ENCODE measurements at regions not wholly inside any gene's neighbourhood (a gene's known extent, or its start where the extent isn't known, plus 50 kb on each side); places are given as distances from the start of the nearest gene placed in this dataset.

DNA sequence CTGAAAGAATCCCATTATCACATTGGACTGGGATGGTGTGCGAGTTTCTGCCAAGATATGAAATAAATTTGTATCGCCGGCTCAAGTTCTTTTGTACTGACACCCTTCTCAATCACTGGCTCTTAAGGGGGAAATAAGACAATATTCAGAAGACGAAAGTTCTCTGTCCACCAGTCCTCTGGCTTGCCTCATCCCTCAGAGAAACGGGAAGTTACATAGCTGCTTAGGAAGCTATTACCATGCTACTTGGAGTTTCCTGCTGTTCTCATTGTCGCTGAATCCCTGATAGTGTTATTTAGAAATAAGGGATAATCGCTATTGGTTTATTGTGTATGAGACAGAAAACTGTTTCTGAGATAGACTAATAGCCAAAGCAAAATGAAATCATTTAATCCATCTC, 205.0 kb upstream of the ZNF521 start (continued):
- no peak for TF ChIP-seq STAT1 (IDR thresholded peaks at IDR 0.05; ENCODE audit: unreplicated experiment)

DNA sequence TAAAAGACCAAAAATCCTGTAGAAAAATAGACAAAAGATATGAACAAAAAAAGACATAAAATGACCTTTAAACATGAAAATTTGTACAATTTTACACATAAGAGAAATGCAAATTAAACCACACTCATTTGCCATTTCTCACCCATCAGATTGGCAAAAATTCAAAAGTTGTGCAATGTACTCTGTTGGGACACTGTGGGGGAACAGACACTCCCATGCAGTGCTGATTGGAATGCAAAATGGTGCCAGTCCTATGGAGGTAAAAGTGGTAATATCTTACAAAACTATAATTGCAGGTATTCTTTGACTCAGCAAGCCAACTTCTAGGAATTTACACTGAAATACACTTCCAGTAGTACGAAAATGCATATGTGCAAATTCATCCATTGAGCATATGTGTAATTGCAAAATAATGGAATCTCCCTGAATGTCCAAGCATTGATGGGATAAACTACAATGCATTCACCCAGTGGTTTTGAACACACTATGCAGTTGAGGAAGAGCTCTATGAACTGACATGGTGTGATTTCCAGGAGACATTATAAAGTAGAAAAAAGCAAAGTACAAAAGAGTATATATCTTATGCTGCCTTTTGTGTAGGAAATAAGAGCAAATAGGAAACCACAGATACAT, 201.8 kb upstream of the ZNF521 start:
- H3F3A ChIP-seq (replicated peaks; ENCODE audit: low read depth) = no peaks in the 10 kb centered on the region
- Mint-ChIP-seq H3K27me3 (ENCODE audit: insufficient read depth, low read depth, poor library complexity) (no peaks in the 10 kb centered on the region), H3K4me3 (no peak overlapping the region), H3K9me3 (peaks cover under 1% of the 10 kb centered on the region; the same call in 1 of the 3 replicates), H3K27ac (no peak overlapping the region), H3K36me3 (ENCODE audit: low read depth) (no peaks in the 10 kb centered on the region), H3K4me1 (0 out of 3 replicates have a peak, but pooled peaks cover 2% of the 10 kb centered on the region)
- no peak overlapping the region for H2AFZ ChIP-seq
- H3K4me2 ChIP-seq = no peak overlapping the region
- no peak overlapping the region for H3K4me3 ChIP-seq
- no peaks in the 10 kb centered on the region for H4K20me1 ChIP-seq (replicated peaks; ENCODE audit: insufficient read depth)
- no peaks in the 10 kb centered on the region for H3K4me1 ChIP-seq (ENCODE audit: insufficient read depth)
- no peaks in the 10 kb centered on the region for H3K36me3 ChIP-seq (ENCODE audit: insufficient read depth)
- H3K27me3 ChIP-seq (ENCODE audit: insufficient read depth) = no peaks in the 10 kb centered on the region
- ATAC-seq = no peak
- DNase-seq (ENCODE audit: low spot score) = no peak
- TF ChIP-seq ZNF114 (CRISPR knock-in tag; IDR thresholded peaks at IDR 0.05) = no peak
- no peak for TF ChIP-seq ZNF331 (CRISPR knock-in tag; IDR thresholded peaks at IDR 0.05; ENCODE audit: low read depth)
- no peak for TF ChIP-seq EZH2phosphoT487 (IDR thresholded peaks at IDR 0.05; ENCODE audit: unreplicated experiment)
- TF ChIP-seq NANOG (IDR thresholded peaks at IDR 0.05; ENCODE audit: borderline replicate concordance) = no peak
- TF ChIP-seq, protein P1, sequence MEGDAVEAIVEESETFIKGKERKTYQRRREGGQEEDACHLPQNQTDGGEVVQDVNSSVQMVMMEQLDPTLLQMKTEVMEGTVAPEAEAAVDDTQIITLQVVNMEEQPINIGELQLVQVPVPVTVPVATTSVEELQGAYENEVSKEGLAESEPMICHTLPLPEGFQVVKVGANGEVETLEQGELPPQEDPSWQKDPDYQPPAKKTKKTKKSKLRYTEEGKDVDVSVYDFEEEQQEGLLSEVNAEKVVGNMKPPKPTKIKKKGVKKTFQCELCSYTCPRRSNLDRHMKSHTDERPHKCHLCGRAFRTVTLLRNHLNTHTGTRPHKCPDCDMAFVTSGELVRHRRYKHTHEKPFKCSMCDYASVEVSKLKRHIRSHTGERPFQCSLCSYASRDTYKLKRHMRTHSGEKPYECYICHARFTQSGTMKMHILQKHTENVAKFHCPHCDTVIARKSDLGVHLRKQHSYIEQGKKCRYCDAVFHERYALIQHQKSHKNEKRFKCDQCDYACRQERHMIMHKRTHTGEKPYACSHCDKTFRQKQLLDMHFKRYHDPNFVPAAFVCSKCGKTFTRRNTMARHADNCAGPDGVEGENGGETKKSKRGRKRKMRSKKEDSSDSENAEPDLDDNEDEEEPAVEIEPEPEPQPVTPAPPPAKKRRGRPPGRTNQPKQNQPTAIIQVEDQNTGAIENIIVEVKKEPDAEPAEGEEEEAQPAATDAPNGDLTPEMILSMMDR (conservative IDR thresholded peaks at IDR 0.05; ENCODE audit: low read depth in 2 of 2) = no peak
- no peak for TF ChIP-seq POLR2AphosphoS5 (IDR thresholded peaks at IDR 0.05; ENCODE audit: low read depth)
- TF ChIP-seq, protein P2, sequence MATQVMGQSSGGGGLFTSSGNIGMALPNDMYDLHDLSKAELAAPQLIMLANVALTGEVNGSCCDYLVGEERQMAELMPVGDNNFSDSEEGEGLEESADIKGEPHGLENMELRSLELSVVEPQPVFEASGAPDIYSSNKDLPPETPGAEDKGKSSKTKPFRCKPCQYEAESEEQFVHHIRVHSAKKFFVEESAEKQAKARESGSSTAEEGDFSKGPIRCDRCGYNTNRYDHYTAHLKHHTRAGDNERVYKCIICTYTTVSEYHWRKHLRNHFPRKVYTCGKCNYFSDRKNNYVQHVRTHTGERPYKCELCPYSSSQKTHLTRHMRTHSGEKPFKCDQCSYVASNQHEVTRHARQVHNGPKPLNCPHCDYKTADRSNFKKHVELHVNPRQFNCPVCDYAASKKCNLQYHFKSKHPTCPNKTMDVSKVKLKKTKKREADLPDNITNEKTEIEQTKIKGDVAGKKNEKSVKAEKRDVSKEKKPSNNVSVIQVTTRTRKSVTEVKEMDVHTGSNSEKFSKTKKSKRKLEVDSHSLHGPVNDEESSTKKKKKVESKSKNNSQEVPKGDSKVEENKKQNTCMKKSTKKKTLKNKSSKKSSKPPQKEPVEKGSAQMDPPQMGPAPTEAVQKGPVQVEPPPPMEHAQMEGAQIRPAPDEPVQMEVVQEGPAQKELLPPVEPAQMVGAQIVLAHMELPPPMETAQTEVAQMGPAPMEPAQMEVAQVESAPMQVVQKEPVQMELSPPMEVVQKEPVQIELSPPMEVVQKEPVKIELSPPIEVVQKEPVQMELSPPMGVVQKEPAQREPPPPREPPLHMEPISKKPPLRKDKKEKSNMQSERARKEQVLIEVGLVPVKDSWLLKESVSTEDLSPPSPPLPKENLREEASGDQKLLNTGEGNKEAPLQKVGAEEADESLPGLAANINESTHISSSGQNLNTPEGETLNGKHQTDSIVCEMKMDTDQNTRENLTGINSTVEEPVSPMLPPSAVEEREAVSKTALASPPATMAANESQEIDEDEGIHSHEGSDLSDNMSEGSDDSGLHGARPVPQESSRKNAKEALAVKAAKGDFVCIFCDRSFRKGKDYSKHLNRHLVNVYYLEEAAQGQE (IDR thresholded peaks at IDR 0.05; ENCODE audit: unreplicated experiment) = no peak
- no peak for TF ChIP-seq CREB1 (CRISPR knock-in tag; IDR thresholded peaks at IDR 0.05; ENCODE audit: low read depth)
- TF ChIP-seq JUNB (IDR thresholded peaks at IDR 0.05; ENCODE audit: unreplicated experiment) = no peak
- TF ChIP-seq STAT1 (IDR thresholded peaks at IDR 0.05; ENCODE audit: unreplicated experiment) = no peak
- TF ChIP-seq, protein P3, sequence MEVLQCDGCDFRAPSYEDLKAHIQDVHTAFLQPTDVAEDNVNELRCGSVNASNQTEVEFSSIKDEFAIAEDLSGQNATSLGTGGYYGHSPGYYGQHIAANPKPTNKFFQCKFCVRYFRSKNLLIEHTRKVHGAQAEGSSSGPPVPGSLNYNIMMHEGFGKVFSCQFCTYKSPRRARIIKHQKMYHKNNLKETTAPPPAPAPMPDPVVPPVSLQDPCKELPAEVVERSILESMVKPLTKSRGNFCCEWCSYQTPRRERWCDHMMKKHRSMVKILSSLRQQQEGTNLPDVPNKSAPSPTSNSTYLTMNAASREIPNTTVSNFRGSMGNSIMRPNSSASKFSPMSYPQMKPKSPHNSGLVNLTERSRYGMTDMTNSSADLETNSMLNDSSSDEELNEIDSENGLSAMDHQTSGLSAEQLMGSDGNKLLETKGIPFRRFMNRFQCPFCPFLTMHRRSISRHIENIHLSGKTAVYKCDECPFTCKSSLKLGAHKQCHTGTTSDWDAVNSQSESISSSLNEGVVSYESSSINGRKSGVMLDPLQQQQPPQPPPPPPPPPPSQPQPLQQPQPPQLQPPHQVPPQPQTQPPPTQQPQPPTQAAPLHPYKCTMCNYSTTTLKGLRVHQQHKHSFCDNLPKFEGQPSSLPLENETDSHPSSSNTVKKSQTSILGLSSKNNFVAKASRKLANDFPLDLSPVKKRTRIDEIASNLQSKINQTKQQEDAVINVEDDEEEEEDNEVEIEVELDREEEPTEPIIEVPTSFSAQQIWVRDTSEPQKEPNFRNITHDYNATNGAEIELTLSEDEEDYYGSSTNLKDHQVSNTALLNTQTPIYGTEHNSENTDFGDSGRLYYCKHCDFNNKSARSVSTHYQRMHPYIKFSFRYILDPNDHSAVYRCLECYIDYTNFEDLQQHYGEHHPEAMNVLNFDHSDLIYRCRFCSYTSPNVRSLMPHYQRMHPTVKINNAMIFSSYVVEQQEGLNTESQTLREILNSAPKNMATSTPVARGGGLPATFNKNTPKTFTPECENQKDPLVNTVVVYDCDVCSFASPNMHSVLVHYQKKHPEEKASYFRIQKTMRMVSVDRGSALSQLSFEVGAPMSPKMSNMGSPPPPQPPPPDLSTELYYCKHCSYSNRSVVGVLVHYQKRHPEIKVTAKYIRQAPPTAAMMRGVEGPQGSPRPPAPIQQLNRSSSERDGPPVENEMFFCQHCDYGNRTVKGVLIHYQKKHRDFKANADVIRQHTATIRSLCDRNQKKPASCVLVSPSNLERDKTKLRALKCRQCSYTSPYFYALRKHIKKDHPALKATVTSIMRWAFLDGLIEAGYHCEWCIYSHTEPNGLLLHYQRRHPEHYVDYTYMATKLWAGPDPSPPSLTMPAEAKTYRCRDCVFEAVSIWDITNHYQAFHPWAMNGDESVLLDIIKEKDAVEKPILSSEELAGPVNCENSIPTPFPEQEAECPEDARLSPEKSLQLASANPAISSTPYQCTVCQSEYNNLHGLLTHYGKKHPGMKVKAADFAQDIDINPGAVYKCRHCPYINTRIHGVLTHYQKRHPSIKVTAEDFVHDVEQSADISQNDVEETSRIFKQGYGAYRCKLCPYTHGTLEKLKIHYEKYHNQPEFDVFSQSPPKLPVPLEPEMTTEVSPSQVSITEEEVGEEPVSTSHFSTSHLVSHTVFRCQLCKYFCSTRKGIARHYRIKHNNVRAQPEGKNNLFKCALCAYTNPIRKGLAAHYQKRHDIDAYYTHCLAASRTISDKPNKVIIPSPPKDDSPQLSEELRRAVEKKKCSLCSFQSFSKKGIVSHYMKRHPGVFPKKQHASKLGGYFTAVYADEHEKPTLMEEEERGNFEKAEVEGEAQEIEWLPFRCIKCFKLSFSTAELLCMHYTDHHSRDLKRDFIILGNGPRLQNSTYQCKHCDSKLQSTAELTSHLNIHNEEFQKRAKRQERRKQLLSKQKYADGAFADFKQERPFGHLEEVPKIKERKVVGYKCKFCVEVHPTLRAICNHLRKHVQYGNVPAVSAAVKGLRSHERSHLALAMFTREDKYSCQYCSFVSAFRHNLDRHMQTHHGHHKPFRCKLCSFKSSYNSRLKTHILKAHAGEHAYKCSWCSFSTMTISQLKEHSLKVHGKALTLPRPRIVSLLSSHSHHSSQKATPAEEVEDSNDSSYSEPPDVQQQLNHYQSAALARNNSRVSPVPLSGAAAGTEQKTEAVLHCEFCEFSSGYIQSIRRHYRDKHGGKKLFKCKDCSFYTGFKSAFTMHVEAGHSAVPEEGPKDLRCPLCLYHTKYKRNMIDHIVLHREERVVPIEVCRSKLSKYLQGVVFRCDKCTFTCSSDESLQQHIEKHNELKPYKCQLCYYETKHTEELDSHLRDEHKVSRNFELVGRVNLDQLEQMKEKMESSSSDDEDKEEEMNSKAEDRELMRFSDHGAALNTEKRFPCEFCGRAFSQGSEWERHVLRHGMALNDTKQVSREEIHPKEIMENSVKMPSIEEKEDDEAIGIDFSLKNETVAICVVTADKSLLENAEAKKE (CRISPR knock-in tag; IDR thresholded peaks at IDR 0.05) = no peak
- TF ChIP-seq, protein P4, sequence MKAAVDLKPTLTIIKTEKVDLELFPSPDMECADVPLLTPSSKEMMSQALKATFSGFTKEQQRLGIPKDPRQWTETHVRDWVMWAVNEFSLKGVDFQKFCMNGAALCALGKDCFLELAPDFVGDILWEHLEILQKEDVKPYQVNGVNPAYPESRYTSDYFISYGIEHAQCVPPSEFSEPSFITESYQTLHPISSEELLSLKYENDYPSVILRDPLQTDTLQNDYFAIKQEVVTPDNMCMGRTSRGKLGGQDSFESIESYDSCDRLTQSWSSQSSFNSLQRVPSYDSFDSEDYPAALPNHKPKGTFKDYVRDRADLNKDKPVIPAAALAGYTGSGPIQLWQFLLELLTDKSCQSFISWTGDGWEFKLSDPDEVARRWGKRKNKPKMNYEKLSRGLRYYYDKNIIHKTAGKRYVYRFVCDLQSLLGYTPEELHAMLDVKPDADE (IDR thresholded peaks at IDR 0.05) = no peak
- TF ChIP-seq EZH2 (IDR thresholded peaks at IDR 0.05; ENCODE audit: low read depth, unreplicated experiment) = no peak
- no peak overlapping the region for H3K27ac ChIP-seq (ENCODE audit: low read depth)
- no peaks in the 10 kb centered on the region for H3K79me2 ChIP-seq (replicated peaks; ENCODE audit: insufficient read depth)
- H3K9me2 ChIP-seq (ENCODE audit: insufficient read depth) = no peaks in the 10 kb centered on the region; the same call in none of the 2 replicates

Measured in GM23338 (cell line).